H9 (cell line): ENCODE measurements at regions not wholly inside any gene's neighbourhood (a gene's known extent, or its start where the extent isn't known, plus 50 kb on each side); places are given as distances from the start of the nearest gene placed in this dataset.

Experiments used
- DNase-seq: peaks from one replicate; pipeline ENCODE4 v3.0.0-alpha.2; 2017
- H2AFZ ChIP-seq: one replicate; pipeline ENCODE4 v1.6.1; 2013; ENCODE audit warnings: mild to moderate bottlenecking, low read length, control low read depth, moderate library complexity
- H2AK5ac ChIP-seq: 2 replicates; pipeline ENCODE4 v1.6.1; 2013; ENCODE audit warnings: low read length, control low read depth, mixed read lengths; ENCODE audit not compliant: insufficient read length
- H2BK120ac ChIP-seq: one replicate; pipeline ENCODE4 v1.6.1; 2013; ENCODE audit warnings: low read depth, mild to moderate bottlenecking, low read length, control low read depth, inconsistent platforms; ENCODE audit not compliant: poor library complexity, severe bottlenecking
- H2BK12ac ChIP-seq: 2 replicates; pipeline ENCODE4 v1.6.1; 2013; ENCODE audit warnings: low read length, control low read depth, mixed read lengths, low read depth; ENCODE audit not compliant: insufficient read length
- H2BK15ac ChIP-seq: 2 replicates; pipeline ENCODE4 v1.6.1; 2013; ENCODE audit warnings: low read depth, low read length, control low read depth
- H2BK20ac ChIP-seq: one replicate; pipeline ENCODE4 v1.6.1; 2013; ENCODE audit warnings: low read depth, mild to moderate bottlenecking, low read length, control low read depth, inconsistent platforms; ENCODE audit not compliant: poor library complexity, severe bottlenecking
- H2BK5ac ChIP-seq: 2 replicates; pipeline ENCODE4 v1.6.1; 2013; ENCODE audit warnings: low read length, control low read depth, mixed read lengths; ENCODE audit not compliant: insufficient read length
- H3K14ac ChIP-seq: 2 replicates; pipeline ENCODE4 v1.6.1; 2013; ENCODE audit warnings: low read length, control low read depth; ENCODE audit not compliant: insufficient read depth
- H3K18ac ChIP-seq: 2 replicates; pipeline ENCODE4 v1.6.1; 2013; ENCODE audit warnings: low read depth, mild to moderate bottlenecking, mixed read lengths, low read length, control low read depth; ENCODE audit not compliant: insufficient read length
- H3K23ac ChIP-seq: 2 replicates; pipeline ENCODE4 v1.6.1; 2013; ENCODE audit warnings: low read length, control low read depth, mixed read lengths, low read depth; ENCODE audit not compliant: insufficient read length
- H3K23me2 ChIP-seq: 2 replicates; pipeline ENCODE4 v1.6.1; 2013; ENCODE audit warnings: low read depth, mild to moderate bottlenecking, mixed read lengths, low read length, control low read depth; ENCODE audit not compliant: insufficient read length, poor library complexity, severe bottlenecking
- H3K27ac ChIP-seq: 2 replicates; pipeline ENCODE4 v1.5.1; 2013; ENCODE audit warnings: low read length, control low read depth, mixed read lengths, low read depth; ENCODE audit not compliant: insufficient read length
- H3K27me3 ChIP-seq: 2 replicates; pipeline ENCODE4 v1.6.1; 2013; ENCODE audit warnings: low read length, control low read depth, inconsistent platforms; ENCODE audit not compliant: insufficient read depth
- H3K4ac ChIP-seq: 2 replicates; pipeline ENCODE4 v1.6.1; 2013; ENCODE audit warnings: low read depth, mild to moderate bottlenecking, control low read depth, inconsistent platforms, low read length, moderate library complexity
- H3K4me1 ChIP-seq: 2 replicates; pipeline ENCODE4 v1.6.1; 2013; ENCODE audit warnings: low read length, control low read depth, inconsistent platforms; ENCODE audit not compliant: insufficient read depth
- H3K4me2 ChIP-seq: 2 replicates; pipeline ENCODE4 v1.6.1; 2013; ENCODE audit warnings: low read length, control low read depth, mixed read lengths; ENCODE audit not compliant: insufficient read length, insufficient read depth
- H3K56ac ChIP-seq: 2 replicates; pipeline ENCODE4 v1.6.1; 2013; ENCODE audit warnings: low read depth, mild to moderate bottlenecking, mixed read lengths, low read length, control low read depth; ENCODE audit not compliant: insufficient read length
- H3K79me1 ChIP-seq: 2 replicates; pipeline ENCODE4 v1.6.1; 2013; ENCODE audit warnings: low read depth, mild to moderate bottlenecking, moderate library complexity, low read length, control low read depth, inconsistent platforms; ENCODE audit not compliant: insufficient read depth, poor library complexity, severe bottlenecking
- H3K79me2 ChIP-seq: 2 replicates; pipeline ENCODE4 v1.6.1; 2013; ENCODE audit warnings: low read length, control low read depth, inconsistent platforms; ENCODE audit not compliant: insufficient read depth
- H3K9ac ChIP-seq: 2 replicates; pipeline ENCODE4 v1.6.1; 2013; ENCODE audit warnings: low read length, control low read depth, mixed read lengths; ENCODE audit not compliant: insufficient read length; ENCODE audit errors: extremely low read depth
- H3K9me3 ChIP-seq: one replicate; pipeline ENCODE4 v1.6.1; 2013; ENCODE audit warnings: low read depth, low read length, inconsistent platforms; ENCODE audit not compliant: control insufficient read depth
- H3T11ph ChIP-seq: one replicate; pipeline ENCODE4 v1.6.1; 2013; ENCODE audit warnings: mild to moderate bottlenecking, low read length, control low read depth, inconsistent platforms
- H4K20me1 ChIP-seq: one replicate; pipeline ENCODE4 v1.6.1; 2013; ENCODE audit not compliant: control insufficient read depth, insufficient read length, insufficient read depth
- H4K5ac ChIP-seq: 2 replicates; pipeline ENCODE4 v1.6.1; 2013; ENCODE audit warnings: low read depth, mild to moderate bottlenecking, mixed read lengths, low read length, control low read depth; ENCODE audit not compliant: insufficient read length
- H4K8ac ChIP-seq: replicated peaks from 2 replicates; pipeline ENCODE4 v1.6.1; 2013; ENCODE audit warnings: low read length, control low read depth, mixed read lengths, low read depth; ENCODE audit not compliant: insufficient read length
- H4K91ac ChIP-seq: 2 replicates; pipeline ENCODE4 v1.6.1; 2013; ENCODE audit warnings: low read depth, mild to moderate bottlenecking, moderate library complexity, mixed read lengths, low read length, control low read depth; ENCODE audit not compliant: insufficient read length
- H3K27ac Mint-ChIP-seq, 3 experiments: 2 replicates in 2 of 3; 3 replicates in 1 of 3; pipeline ENCODE4 v1.8.0; 2020 to 2021; ENCODE audit warnings: mixed read lengths in 3 of 3, mild to moderate bottlenecking in 1 of 3, moderate library complexity in 1 of 3
- H3K27me3 Mint-ChIP-seq: 2 replicates; pipeline ENCODE4 v1.8.0; 2021; ENCODE audit warnings: low read depth, mild to moderate bottlenecking, moderate library complexity, mixed read lengths
- H3K36me3 Mint-ChIP-seq, 3 experiments: 2 replicates in 2 of 3; 3 replicates in 1 of 3; pipeline ENCODE4 v1.8.0; 2020 to 2021; ENCODE audit warnings: low read depth in 3 of 3, mixed read lengths in 3 of 3; ENCODE audit not compliant: insufficient read depth in 1 of 3
- H3K4me1 Mint-ChIP-seq, 2 experiments: 2 replicates each; pipeline ENCODE4 v1.8.0; 2020; ENCODE audit warnings: mixed read lengths in 2 of 2
- H3K4me3 Mint-ChIP-seq, 2 experiments: 2 replicates in 1 of 2; 3 replicates in 1 of 2; pipeline ENCODE4 v1.8.0; 2020 to 2021; ENCODE audit warnings: mild to moderate bottlenecking in 2 of 2, mixed read lengths in 2 of 2, moderate library complexity in 1 of 2
- H3K9me3 Mint-ChIP-seq, 2 experiments: 2 replicates in 1 of 2; 3 replicates in 1 of 2; pipeline ENCODE4 v1.8.0; 2020; ENCODE audit warnings: mild to moderate bottlenecking in 2 of 2, mixed read lengths in 2 of 2, moderate library complexity in 1 of 2
- WGBS: extraction: QIAGEN DNeasy Blood & Tissue Kit; methylation state at CpG from one replicate; pipeline ENCODE4 v1.1.7; 2013; ENCODE audit warnings: missing lambda C conversion rate, low lambda C conversion rate, mixed read lengths; ENCODE audit not compliant: insufficient read length; ENCODE audit errors: extremely low coverage; 5-methylcytosine and 5-hydroxymethylcytosine counted together
- TF ChIP-seq, protein P1 (sequence below): fragments of 200-600 bp; sonication (generic); conservative IDR thresholded peaks from 3 replicates; pipeline ENCODE4 v1.8.0; 2021; ENCODE audit warnings: antibody characterized with exemption, mild to moderate bottlenecking

GRCh38 chr12:93003531-93004239, 74.6 kb upstream of the EEA1 start:
- TF ChIP-seq, protein P1, sequence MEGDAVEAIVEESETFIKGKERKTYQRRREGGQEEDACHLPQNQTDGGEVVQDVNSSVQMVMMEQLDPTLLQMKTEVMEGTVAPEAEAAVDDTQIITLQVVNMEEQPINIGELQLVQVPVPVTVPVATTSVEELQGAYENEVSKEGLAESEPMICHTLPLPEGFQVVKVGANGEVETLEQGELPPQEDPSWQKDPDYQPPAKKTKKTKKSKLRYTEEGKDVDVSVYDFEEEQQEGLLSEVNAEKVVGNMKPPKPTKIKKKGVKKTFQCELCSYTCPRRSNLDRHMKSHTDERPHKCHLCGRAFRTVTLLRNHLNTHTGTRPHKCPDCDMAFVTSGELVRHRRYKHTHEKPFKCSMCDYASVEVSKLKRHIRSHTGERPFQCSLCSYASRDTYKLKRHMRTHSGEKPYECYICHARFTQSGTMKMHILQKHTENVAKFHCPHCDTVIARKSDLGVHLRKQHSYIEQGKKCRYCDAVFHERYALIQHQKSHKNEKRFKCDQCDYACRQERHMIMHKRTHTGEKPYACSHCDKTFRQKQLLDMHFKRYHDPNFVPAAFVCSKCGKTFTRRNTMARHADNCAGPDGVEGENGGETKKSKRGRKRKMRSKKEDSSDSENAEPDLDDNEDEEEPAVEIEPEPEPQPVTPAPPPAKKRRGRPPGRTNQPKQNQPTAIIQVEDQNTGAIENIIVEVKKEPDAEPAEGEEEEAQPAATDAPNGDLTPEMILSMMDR: no peak

More at GRCh38 chr12:93003531-93004239, 74.6 kb upstream of the EEA1 start:
- no peak for DNase-seq
- Histone ChIP-seq H3K9me3 (no peaks in the 10 kb centered on the region), H3K4me1 (no peaks in the 10 kb centered on the region), H3K56ac (no peak overlapping the region), H3K27me3 (no peaks in the 10 kb centered on the region), H4K5ac (no peak overlapping the region), H4K20me1 (no peaks in the 10 kb centered on the region), H3K23ac (no peak overlapping the region), H3K27ac (no peak overlapping the region), H3K9ac (no peak overlapping the region), H3K23me2 (no peaks in the 10 kb centered on the region), H2AK5ac (no peak overlapping the region), H3K14ac (no peak overlapping the region), H4K91ac (no peak overlapping the region), H2BK15ac (no peak overlapping the region), H4K8ac (no peak overlapping the region), H2BK12ac (no peak overlapping the region), H3K79me2 (no peaks in the 10 kb centered on the region), H3K79me1 (no peaks in the 10 kb centered on the region), H3K4ac (no peak overlapping the region), H3K4me2 (no peak overlapping the region), H2AFZ (no peak overlapping the region), H2BK5ac (no peak overlapping the region), H2BK120ac (no peak overlapping the region), H3T11ph (no peak overlapping the region), H2BK20ac (no peak overlapping the region), H3K18ac (no peak overlapping the region)
- H3K27me3 Mint-ChIP-seq: peaks cover 2% of the 10 kb centered on the region; the same call in 1 of the 2 replicates
- H3K27ac Mint-ChIP-seq: no peak overlapping the region; a peak in 1 of 7 replicates
- no peak overlapping the region for H3K4me3 Mint-ChIP-seq
- H3K4me1 Mint-ChIP-seq: peaks cover 21 to 25% of the 10 kb centered on the region in 2 experiments
- WGBS: no CpG with 5 or more reads among the region's 9 CpGs
- no peaks in the 10 kb centered on the region for H3K9me3 Mint-ChIP-seq
- H3K36me3 Mint-ChIP-seq: no peaks in the 10 kb centered on the region
